Fibroblast of the aortic adventitia (primary cell): ENCODE measurements at regions not wholly inside any gene's neighbourhood (a gene's known extent, or its start where the extent isn't known, plus 50 kb on each side); places are given as distances from the start of the nearest gene placed in this dataset.

ENCODE experiments used
- DNase-seq: peaks from one replicate; pipeline ENCODE4 v3.0.0-alpha.2; 2010; ENCODE audit warnings: low read depth
- H3K4me3 ChIP-seq: 2 replicates; pipeline ENCODE4 v1.5.1; 2011; ENCODE audit warnings: low read depth, mild to moderate bottlenecking, control low read depth, low read length, moderate library complexity
- CTCF ChIP-seq: IDR thresholded peaks from 2 replicates; pipeline ENCODE4 v1.5.1; 2011; ENCODE audit warnings: mild to moderate bottlenecking, low read length, control low read depth, inconsistent platforms; ENCODE audit not compliant: insufficient read depth

- H3K4me3 ChIP-seq = no peak overlapping the region
- TF ChIP-seq CTCF = no peak
- DNase-seq = no peak
Measured at GRCh38 chr1:79695138-79695537, 688.6 kb upstream of the ADGRL4 start.

GRCh38 chr1:79694241-79694640 lies 687.7 kb upstream of the ADGRL4 start:
- TF ChIP-seq CTCF = no peak
- no peak for DNase-seq
- no peak overlapping the region for H3K4me3 ChIP-seq

- no peak overlapping the region for H3K4me3 ChIP-seq
- TF ChIP-seq CTCF = no peak
- DNase-seq = no peak
Measured at GRCh38 chr1:79693441-79694114, 687.0 kb upstream of the ADGRL4 start.

GRCh38 chr1:79692519-79692918 lies 686.0 kb upstream of the ADGRL4 start:
- no peak for TF ChIP-seq CTCF
- H3K4me3 ChIP-seq = no peak overlapping the region
- no peak for DNase-seq

GRCh38 chr1:79688932-79689331 lies 682.4 kb upstream of the ADGRL4 start:
- no peak for DNase-seq
- no peak for TF ChIP-seq CTCF
- no peak overlapping the region for H3K4me3 ChIP-seq

- H3K4me3 ChIP-seq = no peak overlapping the region
- no peak for DNase-seq
- TF ChIP-seq CTCF = no peak
Measured at GRCh38 chr1:79683420-79683819, 676.9 kb upstream of the ADGRL4 start.

GRCh38 chr1:79682478-79682877 lies 675.9 kb upstream of the ADGRL4 start:
- no peak for TF ChIP-seq CTCF
- H3K4me3 ChIP-seq = no peak overlapping the region
- no peak for DNase-seq
